HG02870 (cell line): ENCODE measurements at regions not wholly inside any gene's neighbourhood (a gene's known extent, or its start where the extent isn't known, plus 50 kb on each side); places are given as distances from the start of the nearest gene placed in this dataset.

ENCODE experiments used
- ATAC-seq: cut with Tn5 transposase; IDR thresholded peaks from one replicate; pipeline ENCODE4 v1.9.1; 2021; ENCODE audit warnings: mild to moderate bottlenecking, moderate library complexity; ENCODE audit not compliant: unreplicated experiment

DNA sequence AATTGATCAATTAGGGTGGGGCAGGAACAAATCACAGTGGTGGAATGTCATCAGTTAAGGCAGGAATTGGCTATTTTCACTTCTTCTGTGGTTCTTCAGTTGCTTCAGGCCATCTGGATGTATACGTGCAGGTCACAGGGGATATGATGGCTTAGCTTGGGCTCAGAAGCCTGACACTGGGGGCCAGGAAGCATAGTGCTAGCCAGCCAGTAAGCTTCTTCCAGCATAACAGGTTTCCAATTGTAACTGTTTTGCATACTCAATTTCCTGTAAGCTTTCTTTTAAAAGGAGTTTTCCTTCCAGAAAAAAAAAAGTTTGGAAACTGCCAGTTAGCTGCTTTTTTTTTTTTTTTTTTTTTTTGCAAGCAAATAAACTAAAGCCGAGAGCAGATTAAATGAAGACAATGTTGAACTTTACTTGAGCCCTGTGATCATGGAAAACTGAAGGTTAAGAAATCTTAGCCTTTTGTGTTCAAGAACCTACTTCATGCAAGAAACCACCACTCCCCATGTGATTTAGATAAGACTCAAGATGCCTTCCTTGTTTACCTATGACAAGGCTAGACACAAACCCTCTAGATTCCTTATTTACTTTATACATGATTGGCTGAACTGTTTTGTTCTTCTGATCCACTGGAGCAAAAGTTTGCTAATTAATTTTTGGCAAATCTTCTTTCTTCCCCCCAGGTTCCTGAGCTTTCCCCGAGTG, 126.9 kb upstream of the LINC00305 start:
- ATAC-seq = no peak

DNA sequence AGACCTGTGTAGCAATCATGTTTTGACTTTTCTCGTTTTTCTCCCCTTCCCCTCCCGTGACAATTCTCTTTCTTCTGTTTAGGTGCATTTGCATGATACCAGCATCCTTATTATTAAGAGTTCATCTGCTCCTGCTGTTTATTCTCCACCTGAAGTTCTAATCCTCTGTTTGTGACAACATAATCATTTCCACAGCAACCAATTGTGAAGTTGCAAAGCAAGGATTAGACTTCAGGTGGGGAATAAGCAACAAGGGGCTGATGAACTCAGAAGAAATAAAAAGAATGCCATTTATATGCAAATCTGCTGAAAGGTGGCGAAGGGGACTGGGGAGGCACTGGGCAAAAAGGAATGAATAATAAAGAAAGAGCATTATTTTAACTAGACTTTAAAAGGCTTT, 124.8 kb upstream of the LINC00305 start:
- no peak for ATAC-seq

DNA sequence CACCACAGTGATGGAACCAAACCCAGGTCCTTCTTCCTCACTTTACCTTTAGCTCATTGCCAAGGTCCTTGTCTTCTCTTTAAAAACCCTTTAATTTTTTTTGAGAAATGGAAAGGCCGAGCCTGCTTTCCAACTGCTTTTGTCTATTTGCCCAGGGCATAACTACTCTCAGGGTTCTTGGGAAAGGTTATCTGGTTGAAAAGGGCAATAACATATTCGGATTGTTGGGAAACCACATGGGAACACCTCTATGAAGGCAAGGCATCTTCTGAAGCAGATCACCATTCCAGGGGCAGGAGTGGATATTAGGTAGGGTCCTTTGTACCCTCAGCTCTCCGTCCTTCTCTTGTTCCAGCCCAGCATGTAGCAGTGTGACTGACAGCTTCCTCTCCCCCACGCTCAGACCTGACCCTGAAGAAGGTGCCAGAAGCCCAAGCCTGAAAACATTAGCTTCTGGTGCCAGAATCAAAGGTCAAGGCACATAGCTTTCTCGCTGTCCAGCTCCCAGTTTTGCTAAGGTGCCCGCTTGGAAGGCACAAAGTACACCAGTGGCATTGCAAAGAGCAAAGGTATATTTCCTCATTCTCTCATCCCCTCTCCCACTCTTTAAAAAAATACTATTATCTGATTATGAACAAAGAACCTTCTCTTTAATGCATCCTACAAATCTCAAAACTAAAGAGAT, 123.2 kb upstream of the LINC00305 start:
- ATAC-seq = no peak

DNA sequence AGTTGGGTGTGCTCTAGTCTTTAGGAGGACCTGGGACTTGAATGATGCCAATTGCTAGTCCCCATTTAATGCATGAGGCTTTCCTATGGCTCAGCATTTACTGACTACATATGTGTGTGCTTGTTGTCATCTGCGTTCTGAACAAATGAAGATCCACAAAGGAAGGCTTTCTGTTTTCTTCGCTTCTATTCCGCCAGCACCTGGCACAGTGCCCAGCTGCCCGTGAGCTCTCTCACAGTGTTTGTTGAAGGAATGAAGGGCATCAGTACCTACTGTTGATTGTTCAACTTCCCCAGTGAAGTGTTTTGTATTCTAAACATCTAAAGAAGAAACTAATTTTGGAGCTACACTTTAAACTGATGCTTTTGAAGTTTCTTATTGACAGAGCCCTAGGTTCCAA, 122.4 kb upstream of the LINC00305 start:
- ATAC-seq = no peak

DNA sequence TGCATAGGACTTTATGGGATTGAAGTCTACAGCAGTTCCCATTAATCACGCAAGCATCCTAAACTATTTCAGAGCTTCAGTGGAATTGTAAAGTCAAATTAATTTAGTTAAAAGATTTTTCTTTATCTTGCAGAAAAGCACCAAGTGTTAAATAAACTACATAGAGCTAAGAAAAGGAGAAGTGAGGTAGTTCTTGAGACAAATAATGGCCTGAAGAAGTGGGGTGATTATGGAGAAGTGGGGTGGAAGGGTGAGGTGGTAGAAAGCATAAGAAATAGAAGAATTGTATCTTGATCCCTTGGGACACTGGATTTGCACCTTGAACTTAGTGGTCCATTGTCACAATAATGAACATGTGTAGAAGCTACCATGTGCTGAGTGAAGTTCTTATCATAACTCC, 121.7 kb upstream of the LINC00305 start:
- no peak for ATAC-seq

DNA sequence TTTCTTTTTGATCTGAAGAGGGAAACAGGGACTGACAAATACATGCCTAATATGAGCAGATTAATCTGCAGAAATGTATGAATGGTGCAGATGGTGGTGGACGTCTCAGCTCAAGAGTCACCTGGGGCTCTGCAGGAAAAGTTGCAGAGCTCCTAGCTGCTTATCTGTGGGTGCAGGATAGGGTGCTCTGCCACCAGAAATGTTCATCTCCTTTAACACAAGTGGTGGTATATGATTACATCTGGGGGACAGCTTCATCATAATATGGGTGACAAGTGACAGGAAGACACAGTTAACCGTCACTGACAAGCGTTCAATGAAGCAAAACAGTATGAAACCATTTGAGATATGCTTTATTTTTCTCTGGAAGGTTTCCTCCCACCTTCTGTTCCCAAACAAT, 121.2 kb upstream of the LINC00305 start:
- no peak for ATAC-seq

DNA sequence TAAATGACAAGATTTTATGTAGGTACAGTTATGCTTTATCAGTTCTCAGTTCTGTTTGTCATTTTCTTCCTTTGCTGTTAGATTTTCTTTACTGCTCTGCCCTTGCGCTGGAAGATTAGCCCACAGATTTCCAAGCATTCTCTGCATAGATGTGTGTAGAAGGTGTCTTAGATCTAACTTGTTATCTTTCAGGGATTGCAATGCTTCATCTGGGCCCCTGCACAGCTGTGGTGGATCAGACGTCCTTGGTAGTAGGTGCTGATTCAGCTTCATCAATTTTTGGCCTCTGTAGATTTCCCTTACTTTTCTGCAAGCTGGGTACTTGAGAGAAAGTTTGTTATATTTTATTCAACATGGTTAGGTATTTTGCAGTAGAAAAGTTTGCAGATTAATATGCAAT, 115.3 kb upstream of the LINC00305 start:
- no peak for ATAC-seq

DNA sequence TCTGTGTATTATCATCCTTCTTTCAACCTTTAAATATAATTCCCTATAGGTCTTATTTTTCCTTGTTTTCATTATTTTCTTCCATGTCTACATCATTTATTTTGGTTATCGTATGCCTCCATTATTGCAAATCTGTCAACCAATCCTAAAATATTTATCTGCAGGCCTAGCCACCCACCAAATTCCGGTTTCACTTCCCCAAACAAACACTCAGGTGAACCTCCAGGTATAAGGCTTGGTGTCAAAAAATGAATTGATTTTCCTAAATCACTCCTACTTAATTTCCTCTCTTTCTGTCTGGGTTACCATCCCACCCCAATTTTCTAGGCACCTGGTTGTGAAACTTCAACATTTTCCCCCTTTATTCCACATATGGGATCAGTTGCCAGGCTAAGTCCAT, 111.9 kb upstream of the LINC00305 start:
- ATAC-seq = no peak

DNA sequence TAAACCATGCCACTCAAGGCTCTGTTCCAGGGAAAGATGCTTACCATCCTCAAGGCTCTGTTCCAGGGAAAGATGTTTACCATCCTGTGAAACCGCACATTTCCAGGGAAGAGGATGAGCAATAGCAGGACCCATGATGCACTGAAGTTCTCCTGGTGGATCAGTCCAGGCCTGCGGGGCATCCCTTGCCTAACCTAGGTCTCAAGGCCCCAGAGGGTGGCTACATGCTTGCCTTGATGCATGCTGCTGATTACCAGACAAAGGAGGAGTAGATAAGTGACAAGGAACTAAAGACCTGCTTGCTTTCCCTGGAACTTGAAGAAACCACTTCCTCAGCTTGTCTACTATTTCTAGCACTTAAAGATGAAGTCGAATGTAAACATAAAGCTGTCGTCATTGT, 111.0 kb upstream of the LINC00305 start:
- ATAC-seq = no peak

DNA sequence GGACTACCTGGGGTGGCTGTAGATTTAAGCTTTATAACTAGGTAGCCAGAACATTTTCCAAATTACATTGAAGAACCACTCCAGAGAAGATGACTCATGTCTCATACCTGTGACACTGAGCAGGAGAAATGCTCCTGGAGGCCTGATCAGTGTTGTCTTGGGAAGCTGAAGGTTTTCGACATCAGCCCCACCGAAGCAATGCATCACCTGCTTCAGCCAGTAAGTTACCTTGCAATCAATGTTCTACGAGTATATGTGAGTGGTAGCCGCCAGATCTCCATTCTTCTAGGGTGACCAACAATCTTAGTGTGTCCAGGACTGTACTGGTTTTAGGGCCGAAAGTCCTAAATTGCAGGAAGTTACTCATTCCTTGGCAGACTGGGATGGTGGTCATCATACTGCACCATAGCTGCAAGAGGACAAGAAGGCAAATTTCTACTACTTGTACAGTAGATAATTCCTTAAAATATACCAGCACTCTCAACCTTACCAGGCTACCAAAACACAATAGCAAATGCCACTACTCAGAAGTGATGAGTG, 109.3 kb upstream of the LINC00305 start:
- no peak for ATAC-seq

DNA sequence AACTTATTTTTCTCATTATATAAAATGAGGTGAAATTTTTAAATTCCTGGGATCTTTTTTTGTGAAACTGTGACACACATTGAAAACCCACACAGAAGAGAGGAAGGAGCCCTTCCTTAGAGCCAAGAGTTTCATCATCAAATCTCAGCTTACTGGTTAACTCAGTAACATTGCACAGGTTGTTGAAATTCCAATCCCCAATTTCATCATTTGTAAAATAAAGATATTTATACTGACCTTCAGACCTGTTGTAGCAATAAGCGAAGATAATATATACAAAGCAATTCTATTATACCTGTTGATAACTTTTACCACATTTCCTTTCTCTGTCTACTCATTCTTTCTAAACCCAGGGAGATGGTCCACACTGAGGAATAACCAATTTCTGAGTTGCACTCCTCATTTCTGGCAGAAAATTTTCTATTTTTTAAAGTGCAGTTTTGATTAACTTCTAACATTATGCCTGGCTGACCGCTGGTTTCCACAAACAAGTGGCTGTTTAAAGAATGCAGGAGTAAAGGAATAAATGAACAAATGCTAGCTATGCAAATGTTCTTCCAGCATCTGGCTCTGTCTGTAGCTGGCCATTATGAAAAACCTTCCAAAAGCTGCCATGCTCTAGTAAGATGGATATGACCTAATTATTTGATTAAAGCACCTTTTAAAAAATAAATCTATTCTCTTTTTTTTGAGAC, 105.7 kb upstream of the LINC00305 start:
- ATAC-seq = no peak

DNA sequence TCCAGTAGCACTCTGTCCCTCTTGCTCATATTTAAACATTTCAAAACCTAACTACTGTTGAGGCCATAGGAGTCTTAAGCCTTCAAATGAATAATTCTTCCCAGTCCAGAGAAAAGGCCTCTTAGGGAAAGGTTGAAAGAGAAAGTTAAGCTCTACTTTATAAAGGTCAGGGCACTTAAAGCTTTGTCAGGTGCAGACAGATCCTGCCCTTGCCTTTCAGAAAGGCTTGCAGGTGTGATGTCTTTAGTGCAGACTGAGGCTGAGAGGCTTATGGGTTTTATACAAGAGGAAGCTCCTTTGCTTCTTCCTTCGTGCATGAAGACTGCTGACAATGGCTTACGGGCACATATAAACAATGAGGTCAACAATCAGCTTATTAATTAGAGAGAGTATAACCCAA, 105.0 kb upstream of the LINC00305 start:
- ATAC-seq = no peak

DNA sequence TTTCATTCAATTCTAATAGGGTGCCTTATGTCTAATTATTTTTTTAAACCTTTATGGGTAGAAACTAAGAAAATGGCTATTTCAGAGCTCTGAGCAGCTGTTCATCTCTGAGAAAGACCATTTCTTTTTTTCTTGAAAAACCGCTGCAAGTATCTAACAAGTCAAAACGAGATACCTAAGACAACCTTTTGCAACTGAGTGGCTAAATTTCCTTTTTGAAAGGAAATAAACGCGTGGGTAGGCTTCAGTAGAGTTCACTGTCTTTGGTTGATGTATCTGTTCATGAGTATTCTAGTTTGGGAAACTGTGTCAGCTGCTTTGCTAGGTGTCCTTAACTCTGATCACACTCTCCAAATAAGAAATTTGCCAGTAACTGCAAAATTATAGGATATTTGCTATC, 104.3 kb upstream of the LINC00305 start:
- peak; percentile 74 for ATAC-seq

DNA sequence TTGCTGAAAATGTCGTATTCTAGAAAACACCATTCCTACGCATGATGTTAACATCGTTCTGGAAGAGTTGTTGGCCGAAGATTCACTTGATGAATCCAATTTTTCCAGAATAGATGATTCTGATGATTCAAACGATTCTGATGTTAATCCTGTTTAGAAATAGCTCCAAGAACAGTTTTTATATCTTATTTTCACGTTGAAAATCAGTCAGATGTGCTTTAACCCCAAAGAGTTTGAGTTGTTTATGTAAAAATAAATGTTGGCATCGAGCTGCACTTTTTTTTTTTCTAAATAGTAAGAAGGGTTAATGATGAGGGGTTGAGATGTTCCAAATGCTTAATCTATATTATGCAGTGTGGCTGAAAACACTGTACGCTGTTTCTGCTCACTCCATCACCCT, 99.9 kb upstream of the LINC00305 start:
- ATAC-seq = no peak

DNA sequence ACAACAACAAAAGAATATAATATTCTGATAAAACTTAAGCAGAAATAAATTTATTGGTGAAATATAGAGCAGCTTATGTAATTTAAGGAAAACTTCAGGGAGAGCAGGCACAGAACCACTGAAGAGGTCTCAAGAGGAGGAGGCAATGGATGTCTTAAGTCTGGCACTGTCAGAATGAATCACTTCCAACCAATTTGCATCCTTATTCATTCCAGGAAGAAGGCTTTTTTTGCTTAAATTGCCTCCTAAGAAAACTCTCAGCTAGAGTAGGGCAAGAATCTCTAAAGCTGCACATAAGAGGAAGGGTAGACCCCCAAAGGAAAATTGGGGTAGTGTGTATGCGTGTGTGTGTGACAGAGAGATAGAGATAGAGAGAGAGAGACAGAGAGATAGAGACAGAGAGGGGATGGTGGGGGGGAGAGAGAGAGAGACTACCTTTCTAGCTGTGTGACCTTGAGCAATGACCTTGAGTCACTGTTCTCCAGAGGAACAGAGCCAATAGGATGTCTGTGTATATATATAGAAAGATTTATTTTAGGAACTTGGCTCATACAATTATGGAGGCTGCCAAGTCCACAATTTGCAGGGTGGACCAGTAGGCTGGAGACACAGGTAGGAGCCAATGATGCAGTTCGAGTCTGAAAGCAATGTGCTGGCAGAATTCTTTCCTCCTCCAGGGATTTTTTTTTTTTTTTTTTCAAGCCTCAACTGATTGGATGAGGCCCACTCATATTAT, 96.4 kb upstream of the LINC00305 start:
- ATAC-seq = no peak

DNA sequence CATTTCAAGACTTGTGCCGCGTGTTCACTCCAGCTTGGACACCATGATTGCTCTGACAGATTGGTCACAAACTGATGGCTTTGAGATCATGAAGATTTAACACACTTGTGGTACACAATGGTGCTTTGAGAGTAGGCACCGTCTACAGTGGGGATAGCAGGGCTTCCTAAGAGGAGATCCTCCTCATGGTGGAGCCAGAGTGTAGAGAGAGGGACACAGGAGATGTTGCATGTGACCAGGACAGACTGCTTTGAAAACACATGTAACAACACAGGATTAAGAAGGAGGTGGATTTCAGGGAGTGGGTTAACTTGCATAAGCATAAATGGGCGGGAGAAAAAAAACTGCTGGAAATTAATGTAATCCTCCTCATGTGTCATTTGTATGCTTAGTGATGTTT, 95.7 kb upstream of the LINC00305 start:
- ATAC-seq = no peak

DNA sequence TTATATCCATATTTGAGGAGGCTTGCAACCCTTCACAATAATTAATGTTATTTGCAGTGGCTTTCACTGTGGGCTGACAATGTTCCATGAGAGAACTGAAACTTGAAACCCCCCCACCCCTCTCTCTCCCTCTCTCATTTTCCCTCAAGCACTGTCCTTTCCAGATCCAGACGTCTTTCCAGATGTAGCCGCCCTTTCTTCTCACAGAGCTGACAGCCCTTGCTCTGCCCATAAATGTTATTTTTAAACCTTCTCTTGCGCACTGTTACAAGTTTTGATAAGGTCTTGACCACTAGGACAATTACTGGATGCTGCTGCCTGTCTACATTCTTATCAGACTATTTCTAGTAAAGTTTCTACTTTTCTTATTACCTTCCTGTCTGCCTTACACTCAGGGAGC, 91.4 kb upstream of the LINC00305 start:
- ATAC-seq = no peak

DNA sequence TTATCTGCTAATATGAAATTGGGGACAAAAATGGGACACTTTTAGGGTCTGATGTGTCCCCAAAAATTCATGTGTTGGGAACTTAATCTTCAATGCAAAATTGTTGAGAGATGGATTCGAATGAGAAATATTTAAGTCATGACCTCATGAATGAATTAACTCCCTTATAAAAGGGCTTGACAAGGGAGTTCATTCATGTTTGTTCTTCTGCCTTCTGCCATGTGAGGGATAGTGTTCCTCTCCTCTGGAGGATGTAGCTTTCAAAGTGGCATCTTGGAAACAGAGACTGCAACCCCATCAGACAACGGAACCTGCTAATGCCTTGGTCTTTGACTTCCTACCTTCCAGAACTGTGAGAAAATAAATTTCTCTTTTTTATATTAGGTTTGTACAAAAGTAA, 89.2 kb upstream of the LINC00305 start:
- no peak for ATAC-seq

DNA sequence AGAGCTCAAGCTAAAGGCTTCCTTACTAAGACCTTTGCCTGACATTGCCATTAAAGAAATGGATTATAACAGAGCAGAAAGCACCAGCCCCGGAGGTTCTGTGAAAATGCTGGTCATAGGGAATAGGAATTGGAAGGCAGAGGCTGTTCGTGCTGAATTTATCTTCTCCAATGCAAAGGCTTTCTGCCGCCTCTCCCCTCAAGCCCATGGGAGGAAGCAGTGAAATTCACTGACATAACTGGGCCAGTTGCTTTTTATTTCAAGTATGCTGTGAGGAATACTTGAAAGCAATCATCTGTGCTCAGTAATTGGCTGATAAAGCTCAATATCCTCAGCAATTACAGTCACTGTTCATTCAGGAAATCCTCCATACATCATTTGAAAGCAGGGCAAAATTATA, 85.4 kb upstream of the LINC00305 start:
- ATAC-seq = no peak

DNA sequence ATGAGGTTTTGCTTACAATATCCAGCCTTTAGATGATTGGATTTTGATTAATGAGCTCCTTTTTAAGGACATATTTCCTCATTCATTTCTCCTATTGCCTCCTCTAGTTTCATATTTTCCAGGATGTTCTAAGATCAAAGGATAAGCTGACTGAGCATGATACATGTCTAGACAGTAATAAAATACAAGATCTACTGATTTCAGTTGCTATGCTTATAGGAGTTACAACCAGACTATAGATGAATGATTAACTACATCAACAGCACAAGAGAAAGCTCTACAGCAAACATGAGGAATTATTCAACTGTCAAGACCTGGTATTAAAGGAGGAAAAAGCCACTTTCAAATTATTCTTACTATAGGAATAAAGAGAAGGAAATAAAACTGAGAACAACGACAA, 85.0 kb upstream of the LINC00305 start:
- ATAC-seq = no peak

DNA sequence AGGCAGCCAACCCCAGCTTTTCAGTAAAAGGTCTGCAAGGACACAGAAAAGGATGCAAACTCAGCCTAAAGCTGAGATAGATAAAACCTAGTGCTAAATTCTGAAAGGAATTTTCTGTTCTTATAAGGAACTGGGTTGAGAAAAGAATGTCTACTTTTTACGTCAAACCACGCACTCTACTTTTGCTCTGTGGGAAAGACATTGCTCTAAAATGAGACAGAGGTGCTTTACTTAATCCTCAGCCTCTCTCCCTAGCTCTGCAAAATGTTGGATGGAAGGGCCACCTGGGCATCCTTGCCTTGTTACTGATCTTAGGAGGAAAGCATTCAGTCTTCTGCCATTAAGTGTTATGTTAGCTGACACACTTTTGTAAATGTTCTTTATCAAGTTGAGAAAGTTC, 72.1 kb upstream of the LINC00305 start:
- no peak for ATAC-seq
